Fibroblast of lung (primary cell): ENCODE measurements at regions not wholly inside any gene's neighbourhood (a gene's known extent, or its start where the extent isn't known, plus 50 kb on each side); places are given as distances from the start of the nearest gene placed in this dataset.

Experiments used
- EZH2 ChIP-seq: IDR thresholded peaks from 2 replicates; pipeline ENCODE4 v1.5.1; 2012; ENCODE audit warnings: low read length, control low read depth, mild to moderate bottlenecking; ENCODE audit errors: missing control alignments
- TF ChIP-seq, protein P1 (sequence below), 2 donors: IDR thresholded peaks in 1 of 2; conservative IDR thresholded peaks in 1 of 2; 1 replicate in 1 of 2; 2 replicates in 1 of 2; pipeline ENCODE4 v1.5.1; 2011 to 2012; ENCODE audit warnings: low read length in 2 of 2, control low read depth in 1 of 2, inconsistent platforms in 1 of 2, low read depth in 1 of 2, mild to moderate bottlenecking in 1 of 2

DNA sequence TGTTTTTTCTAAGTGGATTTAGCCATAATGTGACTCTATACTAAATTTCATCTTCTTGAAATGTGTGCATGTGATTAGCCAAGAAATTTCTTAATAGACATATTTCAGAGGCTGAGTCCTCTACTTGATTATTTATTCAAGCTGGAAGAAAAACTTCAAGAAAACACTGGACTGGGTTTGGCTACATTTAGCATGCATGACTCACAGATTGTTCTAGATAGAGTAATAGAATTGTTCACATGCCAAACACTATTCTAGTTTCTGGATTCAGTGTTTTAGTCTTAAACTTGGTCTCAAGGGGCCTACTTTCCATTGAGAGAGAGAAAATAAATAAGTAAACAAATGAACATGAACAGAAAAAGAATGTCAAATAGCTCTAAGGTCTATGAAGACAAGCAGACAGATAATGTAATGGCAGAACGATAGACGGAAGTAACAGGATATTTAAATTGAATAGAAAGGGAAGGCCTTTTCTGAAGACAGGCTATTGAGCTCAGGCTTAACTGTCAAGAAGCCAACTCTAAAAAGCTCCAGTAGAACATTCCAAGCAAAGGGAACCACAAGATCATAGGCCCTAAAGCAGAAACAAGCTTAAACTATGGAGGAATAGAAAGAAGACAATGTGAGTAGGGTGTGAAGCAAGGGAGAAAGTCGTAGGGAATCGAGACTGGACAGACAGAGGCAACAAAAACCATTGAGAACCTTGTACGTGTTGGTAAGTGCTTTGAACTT is 104.6 kb downstream of the TMEM144 start:
- TF ChIP-seq, protein P1, sequence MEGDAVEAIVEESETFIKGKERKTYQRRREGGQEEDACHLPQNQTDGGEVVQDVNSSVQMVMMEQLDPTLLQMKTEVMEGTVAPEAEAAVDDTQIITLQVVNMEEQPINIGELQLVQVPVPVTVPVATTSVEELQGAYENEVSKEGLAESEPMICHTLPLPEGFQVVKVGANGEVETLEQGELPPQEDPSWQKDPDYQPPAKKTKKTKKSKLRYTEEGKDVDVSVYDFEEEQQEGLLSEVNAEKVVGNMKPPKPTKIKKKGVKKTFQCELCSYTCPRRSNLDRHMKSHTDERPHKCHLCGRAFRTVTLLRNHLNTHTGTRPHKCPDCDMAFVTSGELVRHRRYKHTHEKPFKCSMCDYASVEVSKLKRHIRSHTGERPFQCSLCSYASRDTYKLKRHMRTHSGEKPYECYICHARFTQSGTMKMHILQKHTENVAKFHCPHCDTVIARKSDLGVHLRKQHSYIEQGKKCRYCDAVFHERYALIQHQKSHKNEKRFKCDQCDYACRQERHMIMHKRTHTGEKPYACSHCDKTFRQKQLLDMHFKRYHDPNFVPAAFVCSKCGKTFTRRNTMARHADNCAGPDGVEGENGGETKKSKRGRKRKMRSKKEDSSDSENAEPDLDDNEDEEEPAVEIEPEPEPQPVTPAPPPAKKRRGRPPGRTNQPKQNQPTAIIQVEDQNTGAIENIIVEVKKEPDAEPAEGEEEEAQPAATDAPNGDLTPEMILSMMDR (conservative IDR thresholded peaks at IDR 0.05 in 1 of 2, IDR thresholded peaks at IDR 0.05 in 1 of 2; ENCODE audit: low read depth in 1 of 2, low read length in 2 of 2), result no peak
- no peak for TF ChIP-seq EZH2
